ENCODE measurements at regions not wholly inside any gene's neighbourhood (a gene's known extent, or its start where the extent isn't known, plus 50 kb on each side); places are given as distances from the start of the nearest gene placed in this dataset.

DNA sequence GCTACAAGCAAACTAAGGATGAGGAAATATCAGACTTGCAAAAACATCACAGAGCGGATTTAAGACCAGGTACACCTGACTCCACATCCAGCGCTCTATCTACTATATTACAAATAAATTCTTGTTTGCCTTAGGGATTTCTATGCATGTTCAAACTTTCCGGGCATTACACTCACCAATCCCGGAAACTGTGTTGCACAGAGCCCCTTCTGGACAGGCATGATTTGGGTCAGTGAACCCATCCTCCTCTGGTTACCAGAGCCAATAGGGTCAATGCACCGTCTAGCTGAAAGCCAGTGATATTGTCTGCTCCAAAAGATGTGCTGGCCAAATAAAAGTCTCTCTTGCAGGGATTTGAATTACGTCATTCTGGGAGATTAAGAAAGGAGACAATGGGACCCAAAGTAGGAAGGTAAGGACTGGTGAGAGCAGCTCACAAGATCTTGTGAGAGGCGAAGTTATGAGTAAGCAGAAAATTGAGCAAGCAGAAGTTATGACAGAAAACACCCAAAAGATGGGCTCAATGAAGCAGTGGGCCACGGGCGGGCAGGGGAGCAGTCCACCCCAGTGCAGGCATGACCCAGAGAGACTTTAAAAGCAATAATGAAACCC lies 155.8 kb upstream of the RAI14 start:
- ChIA-PET CTCF (no interaction called here), POLR2A (ENCODE audit: unreplicated experiment) (interaction anchor here (0.6 kb wide), 2 partner anchors 164 to 586 kb away, joined by 4 read pairs; no protein-coding TSS in a partner anchor)
- BruUV-seq (replicated peaks), result no TSS peak
- Histone ChIP-seq H4K20me1 (ENCODE audit: insufficient read depth) (no peaks in the 10 kb centered on the region), H3F3A (ENCODE audit: insufficient read depth, low read depth) (peaks cover 10% of the 10 kb centered on the region; the same call in 1 of the 2 replicates), H3K4me3 (no peak overlapping the region), H3K79me2 (ENCODE audit: low read depth) (no peaks in the 10 kb centered on the region), H3K4me1 (replicated peaks; ENCODE audit: insufficient read depth) (peaks cover 44% of the 10 kb centered on the region), H3K4me2 (no peak overlapping the region), H3K9me2 (ENCODE audit: insufficient read depth) (no peaks in the 10 kb centered on the region), H2AFZ (no peak overlapping the region), H3K27ac (no peak overlapping the region), H3K9me3 (ENCODE audit: insufficient read depth, low read depth) (no peaks in the 10 kb centered on the region; the same call in 1 of the 2 replicates), H3K27me3 (ENCODE audit: insufficient read depth, low read depth) (no peaks in the 10 kb centered on the region), H3K36me3 (ENCODE audit: low read depth) (no peaks in the 10 kb centered on the region)
- no peak for TF ChIP-seq EZH2 (IDR thresholded peaks at IDR 0.05; ENCODE audit: low read depth)
- intact Hi-C loops (cut with micrococcal nuclease; ENCODE audit: unreplicated experiment), result no loop called here
- no peak for DNase-seq

- no peak overlapping the region for H3K27ac ChIP-seq
- H3F3A ChIP-seq (ENCODE audit: insufficient read depth, low read depth), result peaks cover 10% of the 10 kb centered on the region; the same call in 1 of the 2 replicates
- TF ChIP-seq, protein P1, sequence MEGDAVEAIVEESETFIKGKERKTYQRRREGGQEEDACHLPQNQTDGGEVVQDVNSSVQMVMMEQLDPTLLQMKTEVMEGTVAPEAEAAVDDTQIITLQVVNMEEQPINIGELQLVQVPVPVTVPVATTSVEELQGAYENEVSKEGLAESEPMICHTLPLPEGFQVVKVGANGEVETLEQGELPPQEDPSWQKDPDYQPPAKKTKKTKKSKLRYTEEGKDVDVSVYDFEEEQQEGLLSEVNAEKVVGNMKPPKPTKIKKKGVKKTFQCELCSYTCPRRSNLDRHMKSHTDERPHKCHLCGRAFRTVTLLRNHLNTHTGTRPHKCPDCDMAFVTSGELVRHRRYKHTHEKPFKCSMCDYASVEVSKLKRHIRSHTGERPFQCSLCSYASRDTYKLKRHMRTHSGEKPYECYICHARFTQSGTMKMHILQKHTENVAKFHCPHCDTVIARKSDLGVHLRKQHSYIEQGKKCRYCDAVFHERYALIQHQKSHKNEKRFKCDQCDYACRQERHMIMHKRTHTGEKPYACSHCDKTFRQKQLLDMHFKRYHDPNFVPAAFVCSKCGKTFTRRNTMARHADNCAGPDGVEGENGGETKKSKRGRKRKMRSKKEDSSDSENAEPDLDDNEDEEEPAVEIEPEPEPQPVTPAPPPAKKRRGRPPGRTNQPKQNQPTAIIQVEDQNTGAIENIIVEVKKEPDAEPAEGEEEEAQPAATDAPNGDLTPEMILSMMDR (conservative IDR thresholded peaks at IDR 0.05), result no peak
- no peak for TF ChIP-seq EZH2 (IDR thresholded peaks at IDR 0.05; ENCODE audit: low read depth)
- intact Hi-C loops (cut with micrococcal nuclease; ENCODE audit: unreplicated experiment), result no loop called here
- peaks cover 44% of the 10 kb centered on the region for H3K4me1 ChIP-seq (replicated peaks; ENCODE audit: insufficient read depth)
- H3K9me3 ChIP-seq (ENCODE audit: insufficient read depth, low read depth), result no peaks in the 10 kb centered on the region; the same call in 1 of the 2 replicates
- H3K4me3 ChIP-seq, result no peak overlapping the region
- H3K9me2 ChIP-seq (ENCODE audit: insufficient read depth), result no peaks in the 10 kb centered on the region
- no peaks in the 10 kb centered on the region for H3K79me2 ChIP-seq (ENCODE audit: low read depth)
- no peak overlapping the region for H3K4me2 ChIP-seq
- CTCF ChIA-PET, result interaction anchor here (0.6 kb wide), 1 partner anchor 154 kb away, joined by 7 read pairs; no protein-coding TSS in a partner anchor
- no peak for DNase-seq
- H3K27me3 ChIP-seq (ENCODE audit: insufficient read depth, low read depth), result no peaks in the 10 kb centered on the region
- no peaks in the 10 kb centered on the region for H4K20me1 ChIP-seq (ENCODE audit: insufficient read depth)
- no TSS peak for BruUV-seq (replicated peaks)
- H3K36me3 ChIP-seq (ENCODE audit: low read depth), result no peaks in the 10 kb centered on the region
- H2AFZ ChIP-seq, result no peak overlapping the region
- POLR2A ChIA-PET (ENCODE audit: unreplicated experiment), result interaction anchor here (0.6 to 0.7 kb wide), 2 partner anchors 14 to 163 kb away, joined by 3 to 4 read pairs; no protein-coding TSS in a partner anchor
Measured at GRCh38 chr5:34501016-34501415, 155.1 kb upstream of the RAI14 start.

GRCh38 chr5:34501840-34502239 lies 154.3 kb upstream of the RAI14 start:
- Histone ChIP-seq H3K9me3 (ENCODE audit: insufficient read depth, low read depth) (no peaks in the 10 kb centered on the region; the same call in 1 of the 2 replicates), H3K27me3 (ENCODE audit: insufficient read depth, low read depth) (no peaks in the 10 kb centered on the region), H3K36me3 (ENCODE audit: low read depth) (no peaks in the 10 kb centered on the region), H2AFZ (no peak overlapping the region), H3K9me2 (ENCODE audit: insufficient read depth) (no peaks in the 10 kb centered on the region), H3K4me1 (replicated peaks; ENCODE audit: insufficient read depth) (peaks cover 44% of the 10 kb centered on the region), H3K4me2 (no peak overlapping the region), H3K27ac (no peak overlapping the region), H4K20me1 (ENCODE audit: insufficient read depth) (no peaks in the 10 kb centered on the region), H3K4me3 (no peak overlapping the region), H3K79me2 (ENCODE audit: low read depth) (no peaks in the 10 kb centered on the region), H3F3A (ENCODE audit: insufficient read depth, low read depth) (peaks cover 10% of the 10 kb centered on the region; the same call in 1 of the 2 replicates)
- TF ChIP-seq, protein P1 (conservative IDR thresholded peaks at IDR 0.05), result no peak
- TF ChIP-seq EZH2 (IDR thresholded peaks at IDR 0.05; ENCODE audit: low read depth), result no peak
- BruUV-seq (replicated peaks), result no TSS peak
- ChIA-PET POLR2A (ENCODE audit: unreplicated experiment) (no interaction called here), CTCF (no interaction called here)
- intact Hi-C loops (cut with micrococcal nuclease; ENCODE audit: unreplicated experiment), result no loop called here
- no peak for DNase-seq

All from PC-9 (cell line).